H9 (cell line): ENCODE measurements at regions not wholly inside any gene's neighbourhood (a gene's known extent, or its start where the extent isn't known, plus 50 kb on each side); places are given as distances from the start of the nearest gene placed in this dataset.

ENCODE experiments used
- DNase-seq: peaks from one replicate; pipeline ENCODE4 v3.0.0-alpha.2; 2017
- H2AFZ ChIP-seq: one replicate; pipeline ENCODE4 v1.6.1; 2013; ENCODE audit warnings: mild to moderate bottlenecking, low read length, control low read depth, moderate library complexity
- H2AK5ac ChIP-seq: 2 replicates; pipeline ENCODE4 v1.6.1; 2013; ENCODE audit warnings: low read length, control low read depth, mixed read lengths; ENCODE audit not compliant: insufficient read length
- H2BK120ac ChIP-seq: one replicate; pipeline ENCODE4 v1.6.1; 2013; ENCODE audit warnings: low read depth, mild to moderate bottlenecking, low read length, control low read depth, inconsistent platforms; ENCODE audit not compliant: poor library complexity, severe bottlenecking
- H2BK12ac ChIP-seq: 2 replicates; pipeline ENCODE4 v1.6.1; 2013; ENCODE audit warnings: low read length, control low read depth, mixed read lengths, low read depth; ENCODE audit not compliant: insufficient read length
- H2BK15ac ChIP-seq: 2 replicates; pipeline ENCODE4 v1.6.1; 2013; ENCODE audit warnings: low read depth, low read length, control low read depth
- H2BK20ac ChIP-seq: one replicate; pipeline ENCODE4 v1.6.1; 2013; ENCODE audit warnings: low read depth, mild to moderate bottlenecking, low read length, control low read depth, inconsistent platforms; ENCODE audit not compliant: poor library complexity, severe bottlenecking
- H2BK5ac ChIP-seq: 2 replicates; pipeline ENCODE4 v1.6.1; 2013; ENCODE audit warnings: low read length, control low read depth, mixed read lengths; ENCODE audit not compliant: insufficient read length
- H3K14ac ChIP-seq: 2 replicates; pipeline ENCODE4 v1.6.1; 2013; ENCODE audit warnings: low read length, control low read depth; ENCODE audit not compliant: insufficient read depth
- H3K18ac ChIP-seq: 2 replicates; pipeline ENCODE4 v1.6.1; 2013; ENCODE audit warnings: low read depth, mild to moderate bottlenecking, mixed read lengths, low read length, control low read depth; ENCODE audit not compliant: insufficient read length
- H3K23ac ChIP-seq: 2 replicates; pipeline ENCODE4 v1.6.1; 2013; ENCODE audit warnings: low read length, control low read depth, mixed read lengths, low read depth; ENCODE audit not compliant: insufficient read length
- H3K23me2 ChIP-seq: 2 replicates; pipeline ENCODE4 v1.6.1; 2013; ENCODE audit warnings: low read depth, mild to moderate bottlenecking, mixed read lengths, low read length, control low read depth; ENCODE audit not compliant: insufficient read length, poor library complexity, severe bottlenecking
- H3K27ac ChIP-seq: 2 replicates; pipeline ENCODE4 v1.5.1; 2013; ENCODE audit warnings: low read length, control low read depth, mixed read lengths, low read depth; ENCODE audit not compliant: insufficient read length
- H3K27me3 ChIP-seq: 2 replicates; pipeline ENCODE4 v1.6.1; 2013; ENCODE audit warnings: low read length, control low read depth, inconsistent platforms; ENCODE audit not compliant: insufficient read depth
- H3K4ac ChIP-seq: 2 replicates; pipeline ENCODE4 v1.6.1; 2013; ENCODE audit warnings: low read depth, mild to moderate bottlenecking, control low read depth, inconsistent platforms, low read length, moderate library complexity
- H3K4me1 ChIP-seq: 2 replicates; pipeline ENCODE4 v1.6.1; 2013; ENCODE audit warnings: low read length, control low read depth, inconsistent platforms; ENCODE audit not compliant: insufficient read depth
- H3K4me2 ChIP-seq: 2 replicates; pipeline ENCODE4 v1.6.1; 2013; ENCODE audit warnings: low read length, control low read depth, mixed read lengths; ENCODE audit not compliant: insufficient read length, insufficient read depth
- H3K56ac ChIP-seq: 2 replicates; pipeline ENCODE4 v1.6.1; 2013; ENCODE audit warnings: low read depth, mild to moderate bottlenecking, mixed read lengths, low read length, control low read depth; ENCODE audit not compliant: insufficient read length
- H3K79me1 ChIP-seq: 2 replicates; pipeline ENCODE4 v1.6.1; 2013; ENCODE audit warnings: low read depth, mild to moderate bottlenecking, moderate library complexity, low read length, control low read depth, inconsistent platforms; ENCODE audit not compliant: insufficient read depth, poor library complexity, severe bottlenecking
- H3K79me2 ChIP-seq: 2 replicates; pipeline ENCODE4 v1.6.1; 2013; ENCODE audit warnings: low read length, control low read depth, inconsistent platforms; ENCODE audit not compliant: insufficient read depth
- H3K9ac ChIP-seq: 2 replicates; pipeline ENCODE4 v1.6.1; 2013; ENCODE audit warnings: low read length, control low read depth, mixed read lengths; ENCODE audit not compliant: insufficient read length; ENCODE audit errors: extremely low read depth
- H3K9me3 ChIP-seq: one replicate; pipeline ENCODE4 v1.6.1; 2013; ENCODE audit warnings: low read depth, low read length, inconsistent platforms; ENCODE audit not compliant: control insufficient read depth
- H3T11ph ChIP-seq: one replicate; pipeline ENCODE4 v1.6.1; 2013; ENCODE audit warnings: mild to moderate bottlenecking, low read length, control low read depth, inconsistent platforms
- H4K20me1 ChIP-seq: one replicate; pipeline ENCODE4 v1.6.1; 2013; ENCODE audit not compliant: control insufficient read depth, insufficient read length, insufficient read depth
- H4K5ac ChIP-seq: 2 replicates; pipeline ENCODE4 v1.6.1; 2013; ENCODE audit warnings: low read depth, mild to moderate bottlenecking, mixed read lengths, low read length, control low read depth; ENCODE audit not compliant: insufficient read length
- H4K8ac ChIP-seq: replicated peaks from 2 replicates; pipeline ENCODE4 v1.6.1; 2013; ENCODE audit warnings: low read length, control low read depth, mixed read lengths, low read depth; ENCODE audit not compliant: insufficient read length
- H4K91ac ChIP-seq: 2 replicates; pipeline ENCODE4 v1.6.1; 2013; ENCODE audit warnings: low read depth, mild to moderate bottlenecking, moderate library complexity, mixed read lengths, low read length, control low read depth; ENCODE audit not compliant: insufficient read length
- H3K27ac Mint-ChIP-seq, 3 experiments: 2 replicates in 2 of 3; 3 replicates in 1 of 3; pipeline ENCODE4 v1.8.0; 2020 to 2021; ENCODE audit warnings: mixed read lengths in 3 of 3, mild to moderate bottlenecking in 1 of 3, moderate library complexity in 1 of 3
- H3K27me3 Mint-ChIP-seq: 2 replicates; pipeline ENCODE4 v1.8.0; 2021; ENCODE audit warnings: low read depth, mild to moderate bottlenecking, moderate library complexity, mixed read lengths
- H3K36me3 Mint-ChIP-seq, 3 experiments: 2 replicates in 2 of 3; 3 replicates in 1 of 3; pipeline ENCODE4 v1.8.0; 2020 to 2021; ENCODE audit warnings: low read depth in 3 of 3, mixed read lengths in 3 of 3; ENCODE audit not compliant: insufficient read depth in 1 of 3
- H3K4me1 Mint-ChIP-seq, 2 experiments: 2 replicates each; pipeline ENCODE4 v1.8.0; 2020; ENCODE audit warnings: mixed read lengths in 2 of 2
- H3K4me3 Mint-ChIP-seq, 2 experiments: 2 replicates in 1 of 2; 3 replicates in 1 of 2; pipeline ENCODE4 v1.8.0; 2020 to 2021; ENCODE audit warnings: mild to moderate bottlenecking in 2 of 2, mixed read lengths in 2 of 2, moderate library complexity in 1 of 2
- H3K9me3 Mint-ChIP-seq, 2 experiments: 2 replicates in 1 of 2; 3 replicates in 1 of 2; pipeline ENCODE4 v1.8.0; 2020; ENCODE audit warnings: mild to moderate bottlenecking in 2 of 2, mixed read lengths in 2 of 2, moderate library complexity in 1 of 2
- CTCF ChIP-seq: fragments of 200-600 bp; sonication (generic); conservative IDR thresholded peaks from 3 replicates; pipeline ENCODE4 v1.8.0; 2021; ENCODE audit warnings: antibody characterized with exemption, mild to moderate bottlenecking
- WGBS: extraction: QIAGEN DNeasy Blood & Tissue Kit; methylation state at CpG from one replicate; pipeline ENCODE4 v1.1.7; 2013; ENCODE audit warnings: missing lambda C conversion rate, low lambda C conversion rate, mixed read lengths; ENCODE audit not compliant: insufficient read length; ENCODE audit errors: extremely low coverage; 5-methylcytosine and 5-hydroxymethylcytosine counted together

GRCh38 chr7:142348100-142348499 lies 90.2 kb upstream of the PRSS58 start:
- no peak overlapping the region for H2BK20ac ChIP-seq

More at GRCh38 chr7:142348100-142348499, 90.2 kb upstream of the PRSS58 start:
- Histone ChIP-seq H3K4me2 (no peak overlapping the region), H4K91ac (no peak overlapping the region), H2BK120ac (no peak overlapping the region), H2BK5ac (no peak overlapping the region), H3K18ac (no peak overlapping the region), H2BK15ac (no peak overlapping the region), H3K4me1 (no peaks in the 10 kb centered on the region; the same call in 1 of the 2 replicates), H3K79me1 (no peaks in the 10 kb centered on the region), H3K27me3 (no peaks in the 10 kb centered on the region), H4K20me1 (no peaks in the 10 kb centered on the region), H3K9me3 (no peaks in the 10 kb centered on the region), H2BK12ac (no peak overlapping the region), H3K23ac (no peak overlapping the region), H3T11ph (no peak overlapping the region), H3K4ac (no peak overlapping the region), H2AK5ac (no peak overlapping the region), H4K8ac (no peak overlapping the region), H3K56ac (no peak overlapping the region), H3K23me2 (no peaks in the 10 kb centered on the region), H4K5ac (no peak overlapping the region), H3K9ac (no peak overlapping the region), H3K79me2 (no peaks in the 10 kb centered on the region), H2AFZ (no peak overlapping the region), H3K27ac (no peak overlapping the region), H3K14ac (no peak overlapping the region)
- no peak for TF ChIP-seq CTCF
- H3K27me3 Mint-ChIP-seq: no peaks in the 10 kb centered on the region; the same call in 1 of the 2 replicates
- H3K4me1 Mint-ChIP-seq: peaks cover 14 to 21% of the 10 kb centered on the region in 2 experiments
- no CpG with 5 or more reads among the region's 3 CpGs for WGBS
- H3K4me3 Mint-ChIP-seq: no peak overlapping the region
- DNase-seq: no peak
- H3K36me3 Mint-ChIP-seq: no peaks in the 10 kb centered on the region
- no peaks in the 10 kb centered on the region for H3K9me3 Mint-ChIP-seq
- no peak overlapping the region for H3K27ac Mint-ChIP-seq
